Nephron (organoid): ENCODE measurements at regions not wholly inside any gene's neighbourhood (a gene's known extent, or its start where the extent isn't known, plus 50 kb on each side); places are given as distances from the start of the nearest gene placed in this dataset.
"Not testable (repeated sequence)": the region's sequence is repeated elsewhere in the genome, so short reads cannot be mapped to it uniquely, and the experiment has no call there.

Experiments used
- H3K27ac Mint-ChIP-seq, 3 experiments: 2 replicates each; pipeline ENCODE4 v1.8.0; 2020; ENCODE audit warnings: mixed read lengths in 3 of 3, mild to moderate bottlenecking in 2 of 3, moderate library complexity in 1 of 3
- H3K27me3 Mint-ChIP-seq: 2 replicates; pipeline ENCODE4 v1.8.0; 2021; ENCODE audit warnings: low read depth, mild to moderate bottlenecking, moderate library complexity, mixed read lengths
- H3K36me3 Mint-ChIP-seq: 2 replicates; pipeline ENCODE4 v1.8.0; 2020; ENCODE audit warnings: low read depth, mixed read lengths
- H3K4me1 Mint-ChIP-seq: 2 replicates; pipeline ENCODE4 v1.8.0; 2020; ENCODE audit warnings: mixed read lengths
- H3K4me3 Mint-ChIP-seq, 3 experiments: 2 replicates each; pipeline ENCODE4 v1.8.0; 2020; ENCODE audit warnings: mild to moderate bottlenecking in 3 of 3, mixed read lengths in 3 of 3, moderate library complexity in 2 of 3
- H3K9me3 Mint-ChIP-seq: 2 replicates; pipeline ENCODE4 v1.8.0; 2020; ENCODE audit warnings: mixed read lengths
- TF ChIP-seq, protein P1 (sequence below), 3 experiments: fragments of 200-600 bp; sonication (generic); IDR thresholded peaks; one replicate each; pipeline ENCODE4 v1.5.0; 2021; ENCODE audit warnings: antibody characterized with exemption in 3 of 3; ENCODE audit not compliant: unreplicated experiment in 3 of 3

DNA sequence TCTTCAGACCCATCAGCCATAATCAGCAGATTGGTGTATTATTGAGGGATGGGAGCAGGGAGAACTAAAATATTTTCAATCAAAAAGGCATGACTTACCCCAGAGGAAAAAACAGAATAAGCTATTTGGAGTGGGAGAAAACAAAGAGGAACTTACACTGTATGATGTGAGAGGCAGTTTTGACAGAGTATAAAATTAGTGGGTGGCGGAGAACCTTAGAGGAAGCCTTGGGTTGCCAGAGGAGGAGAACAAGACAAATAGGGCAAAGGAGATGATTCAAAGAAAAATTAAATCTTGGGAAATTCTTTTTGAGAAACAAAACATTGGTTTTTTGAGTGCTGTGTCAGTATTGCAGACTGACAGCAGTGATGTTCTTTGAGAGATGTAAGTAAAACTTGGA lies 285.0 kb downstream of the C11orf87 start:
- Mint-ChIP-seq H3K36me3 (no peaks in the 10 kb centered on the region), H3K27ac (no peak overlapping the region), H3K9me3 (peaks cover 3% of the 10 kb centered on the region), H3K4me1 (no peaks in the 10 kb centered on the region), H3K27me3 (no peaks in the 10 kb centered on the region), H3K4me3 (no peak overlapping the region)
- TF ChIP-seq, protein P1, sequence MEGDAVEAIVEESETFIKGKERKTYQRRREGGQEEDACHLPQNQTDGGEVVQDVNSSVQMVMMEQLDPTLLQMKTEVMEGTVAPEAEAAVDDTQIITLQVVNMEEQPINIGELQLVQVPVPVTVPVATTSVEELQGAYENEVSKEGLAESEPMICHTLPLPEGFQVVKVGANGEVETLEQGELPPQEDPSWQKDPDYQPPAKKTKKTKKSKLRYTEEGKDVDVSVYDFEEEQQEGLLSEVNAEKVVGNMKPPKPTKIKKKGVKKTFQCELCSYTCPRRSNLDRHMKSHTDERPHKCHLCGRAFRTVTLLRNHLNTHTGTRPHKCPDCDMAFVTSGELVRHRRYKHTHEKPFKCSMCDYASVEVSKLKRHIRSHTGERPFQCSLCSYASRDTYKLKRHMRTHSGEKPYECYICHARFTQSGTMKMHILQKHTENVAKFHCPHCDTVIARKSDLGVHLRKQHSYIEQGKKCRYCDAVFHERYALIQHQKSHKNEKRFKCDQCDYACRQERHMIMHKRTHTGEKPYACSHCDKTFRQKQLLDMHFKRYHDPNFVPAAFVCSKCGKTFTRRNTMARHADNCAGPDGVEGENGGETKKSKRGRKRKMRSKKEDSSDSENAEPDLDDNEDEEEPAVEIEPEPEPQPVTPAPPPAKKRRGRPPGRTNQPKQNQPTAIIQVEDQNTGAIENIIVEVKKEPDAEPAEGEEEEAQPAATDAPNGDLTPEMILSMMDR (IDR thresholded peaks at IDR 0.05; ENCODE audit: unreplicated experiment in 3 of 3) = no peak

DNA sequence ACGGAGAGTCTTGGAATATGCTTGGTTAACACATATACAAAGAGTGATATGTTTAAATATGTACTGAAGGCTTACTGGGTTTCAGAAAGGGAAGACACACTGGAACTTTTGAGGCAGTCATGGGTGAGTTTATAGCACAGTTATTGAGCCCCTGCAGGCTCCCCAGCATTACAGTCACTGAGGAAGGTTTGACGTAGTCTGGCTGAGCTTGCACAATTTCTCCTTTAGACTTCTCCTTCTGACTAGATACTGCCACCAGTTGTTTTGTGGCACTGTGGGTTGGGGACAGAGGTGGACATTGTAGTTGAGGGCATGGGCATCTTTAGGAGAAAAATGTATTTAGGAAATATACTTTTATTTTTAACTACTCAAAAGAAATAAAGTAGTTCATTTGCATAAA lies 285.4 kb downstream of the C11orf87 start:
- no peaks in the 10 kb centered on the region for H3K36me3 Mint-ChIP-seq
- H3K4me1 Mint-ChIP-seq = no peaks in the 10 kb centered on the region
- no peaks in the 10 kb centered on the region for H3K27me3 Mint-ChIP-seq
- H3K27ac Mint-ChIP-seq = no peak overlapping the region
- H3K9me3 Mint-ChIP-seq = peaks cover 3% of the 10 kb centered on the region
- TF ChIP-seq, protein P1 (IDR thresholded peaks at IDR 0.05; ENCODE audit: unreplicated experiment in 3 of 3) = no peak
- H3K4me3 Mint-ChIP-seq = no peak overlapping the region

DNA sequence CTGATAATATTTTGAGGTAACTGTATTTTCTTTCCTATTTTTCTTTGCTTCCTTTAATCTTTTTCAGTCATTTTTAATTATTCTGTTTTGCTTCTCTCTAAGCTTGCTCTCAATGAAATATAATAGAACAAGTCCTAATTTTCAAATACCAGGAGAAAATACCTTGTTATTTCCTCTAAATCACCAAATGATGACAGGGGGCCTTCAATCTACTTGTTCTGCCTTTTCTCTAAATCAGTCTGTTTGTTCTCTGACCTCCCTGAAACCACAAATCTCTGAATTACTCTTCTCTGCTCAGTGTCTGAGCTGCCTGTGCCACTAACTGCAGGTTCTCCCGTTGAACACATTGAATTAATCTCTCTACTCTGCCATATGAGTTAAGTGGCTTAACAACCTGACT lies 286.2 kb downstream of the C11orf87 start:
- TF ChIP-seq, protein P1 (IDR thresholded peaks at IDR 0.05; ENCODE audit: unreplicated experiment in 3 of 3) = no peak
- Mint-ChIP-seq H3K36me3 (no peaks in the 10 kb centered on the region), H3K9me3 (peaks cover 5% of the 10 kb centered on the region), H3K27ac (no peak overlapping the region), H3K4me1 (no peaks in the 10 kb centered on the region), H3K27me3 (no peaks in the 10 kb centered on the region), H3K4me3 (no peak overlapping the region)

DNA sequence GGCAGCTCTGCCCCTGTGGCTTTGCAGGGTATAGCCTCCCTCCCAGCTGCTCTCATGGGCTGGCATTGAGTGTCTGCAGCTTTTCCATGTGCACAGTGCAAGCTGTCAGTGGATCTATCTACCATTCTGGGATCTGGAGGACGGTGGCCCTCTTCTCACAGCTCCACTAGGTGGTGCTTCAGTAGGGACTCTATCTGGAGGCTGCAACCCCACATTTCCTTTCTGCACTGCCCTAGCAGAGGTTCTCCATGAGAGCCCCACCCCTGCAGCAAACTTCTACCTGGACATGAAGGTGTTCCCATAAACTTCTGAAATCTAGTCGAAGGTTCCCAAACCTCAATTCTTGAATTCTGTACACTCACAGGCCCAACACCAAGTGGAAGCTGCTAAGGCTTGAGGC lies 292.5 kb downstream of the C11orf87 start:
- H3K36me3 Mint-ChIP-seq, H3K27me3 Mint-ChIP-seq, H3K4me1 Mint-ChIP-seq, H3K27ac Mint-ChIP-seq, H3K4me3 Mint-ChIP-seq: not testable (repeated sequence)
- peaks cover 34% of the 10 kb centered on the region for H3K9me3 Mint-ChIP-seq

DNA sequence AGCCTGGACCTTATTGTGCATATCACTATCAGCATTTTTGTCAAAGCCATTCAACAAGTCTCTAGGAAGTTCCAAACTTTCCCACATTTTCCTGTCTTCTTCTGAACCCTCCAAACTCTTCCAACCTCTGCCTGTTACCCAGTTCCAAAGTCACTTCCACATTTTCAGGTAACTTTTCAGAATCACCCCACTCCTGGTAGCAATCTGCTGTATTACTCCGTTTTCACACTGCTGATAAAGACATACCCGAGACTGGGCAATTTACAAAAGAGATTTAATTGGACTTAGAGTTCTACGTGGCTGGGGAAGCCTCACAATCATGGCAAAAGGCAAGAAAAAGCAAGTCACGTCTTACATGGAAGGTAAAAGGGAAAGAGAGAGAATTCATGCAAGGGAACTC lies 293.4 kb downstream of the C11orf87 start:
- peaks cover 34% of the 10 kb centered on the region for H3K9me3 Mint-ChIP-seq
- H3K4me1 Mint-ChIP-seq, H3K27me3 Mint-ChIP-seq, H3K36me3 Mint-ChIP-seq, H3K27ac Mint-ChIP-seq, H3K4me3 Mint-ChIP-seq: not testable (repeated sequence)

DNA sequence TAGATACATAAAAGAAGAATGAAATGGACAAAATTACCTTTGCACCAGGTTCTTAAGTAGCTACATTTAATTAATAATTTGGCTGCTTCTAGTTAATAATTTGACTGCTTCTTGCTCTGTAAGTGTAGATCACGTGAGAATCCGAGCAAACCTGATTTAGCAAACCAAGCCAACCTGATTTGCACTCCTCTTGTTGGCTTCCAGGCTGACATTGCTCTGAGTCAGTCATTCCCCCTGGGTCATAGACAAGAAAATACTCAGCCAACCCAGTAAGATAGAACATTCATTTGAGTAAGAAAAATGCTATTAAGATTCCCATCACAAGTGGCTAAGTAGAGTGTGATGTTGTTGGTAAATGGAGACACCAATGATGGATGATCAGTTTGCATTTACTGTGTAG lies 304.1 kb downstream of the C11orf87 start:
- H3K36me3 Mint-ChIP-seq = no peaks in the 10 kb centered on the region
- TF ChIP-seq, protein P1 (IDR thresholded peaks at IDR 0.05; ENCODE audit: unreplicated experiment in 3 of 3) = no peak

DNA sequence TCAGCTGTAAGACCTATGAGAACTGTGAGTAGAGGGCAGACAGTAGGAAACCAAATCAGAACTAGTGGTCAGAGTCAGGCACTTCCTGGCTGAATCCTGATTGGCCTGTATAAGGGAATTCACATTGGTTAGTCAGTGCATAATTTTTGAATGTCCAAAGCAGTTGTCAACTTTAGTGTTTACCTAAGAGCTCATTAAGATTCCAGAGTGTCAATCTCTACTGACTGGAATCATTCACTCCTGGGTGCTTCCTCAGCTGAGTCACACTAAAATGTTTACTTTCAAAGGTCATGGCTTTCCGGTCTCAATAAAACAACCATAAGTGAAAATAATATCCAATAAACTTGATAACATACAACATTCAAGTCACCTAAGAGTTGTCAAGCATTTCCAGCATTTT lies 306.1 kb downstream of the C11orf87 start:
- Mint-ChIP-seq H3K27ac (no peak overlapping the region), H3K36me3 (no peaks in the 10 kb centered on the region), H3K27me3 (no peaks in the 10 kb centered on the region), H3K4me3 (no peak overlapping the region), H3K9me3 (no peaks in the 10 kb centered on the region), H3K4me1 (peaks cover 7% of the 10 kb centered on the region)
- TF ChIP-seq, protein P1 (IDR thresholded peaks at IDR 0.05; ENCODE audit: unreplicated experiment in 3 of 3) = no peak

More for the DNA sequence above, 304.1 kb downstream of the C11orf87 start:
- H3K27ac Mint-ChIP-seq = no peak overlapping the region
- peaks cover 7% of the 10 kb centered on the region for H3K4me1 Mint-ChIP-seq
- no peaks in the 10 kb centered on the region for H3K9me3 Mint-ChIP-seq
- no peaks in the 10 kb centered on the region for H3K27me3 Mint-ChIP-seq
- H3K4me3 Mint-ChIP-seq = no peak overlapping the region
